Liver (tissue), 8 donors: ENCODE measurements at regions not wholly inside any gene's neighbourhood (a gene's known extent, or its start where the extent isn't known, plus 50 kb on each side); places are given as distances from the start of the nearest gene placed in this dataset.

Experiments
- DNase-seq: peaks from one replicate; pipeline ENCODE4 v3.0.0-alpha.2; 2017; ENCODE audit warnings: low spot score
- H3K27ac ChIP-seq, 2 donors: one replicate each; pipeline ENCODE4 v1.7.0; 2013; ENCODE audit warnings: inconsistent platforms in 2 of 2, low read length in 2 of 2, control low read depth in 1 of 2, low read depth in 1 of 2, mild to moderate bottlenecking in 1 of 2
- H3K27me3 ChIP-seq, 4 donors: one replicate each; pipeline versions ENCODE4 v1.6.1 to v1.7.0; 2013; ENCODE audit warnings: low read length in 3 of 4, inconsistent platforms in 1 of 4, mild to moderate bottlenecking in 1 of 4, moderate library complexity in 1 of 4; ENCODE audit not compliant: control insufficient read depth in 4 of 4, insufficient read depth in 4 of 4
- H3K36me3 ChIP-seq, 4 donors: one replicate each; pipeline versions ENCODE4 v1.6.1 to v1.7.0; 2013; ENCODE audit warnings: low read length in 3 of 4, mild to moderate bottlenecking in 3 of 4, low read depth in 1 of 4, moderate library complexity in 1 of 4; ENCODE audit not compliant: control insufficient read depth in 4 of 4, insufficient read depth in 3 of 4
- H3K4me1 ChIP-seq, 4 donors: one replicate each; pipeline versions ENCODE4 v1.6.1 to v1.7.0; 2013; ENCODE audit warnings: low read length in 3 of 4, mild to moderate bottlenecking in 3 of 4, moderate library complexity in 1 of 4; ENCODE audit not compliant: control insufficient read depth in 4 of 4, insufficient read depth in 4 of 4
- H3K4me3 ChIP-seq, 3 donors: one replicate each; pipeline versions ENCODE4 v1.6.1 to v1.7.0; 2013; ENCODE audit warnings: low read length in 3 of 3, control low read depth in 1 of 3, low read depth in 1 of 3, mild to moderate bottlenecking in 1 of 3
- H3K9ac ChIP-seq, 2 donors: one replicate each; pipeline ENCODE4 v1.7.0; 2013; ENCODE audit warnings: low read length in 2 of 2, mild to moderate bottlenecking in 2 of 2, moderate library complexity in 2 of 2, control low read depth in 1 of 2, low read depth in 1 of 2
- H3K9me3 ChIP-seq, 4 donors: one replicate each; pipeline versions ENCODE4 v1.6.1 to v1.7.0; 2013; ENCODE audit warnings: low read length in 3 of 4; ENCODE audit not compliant: control insufficient read depth in 4 of 4
- EGR1 ChIP-seq, 2 donors: IDR thresholded peaks; 2 replicates each; pipeline ENCODE4 v1.6.1; 2016 to 2018; ENCODE audit warnings: antibody characterized with exemption in 2 of 2, low read depth in 2 of 2
- FOXA1 ChIP-seq: IDR thresholded peaks from 2 replicates; pipeline ENCODE4 v1.6.1; 2016; ENCODE audit warnings: antibody characterized with exemption
- FOXA2 ChIP-seq: IDR thresholded peaks from 2 replicates; pipeline ENCODE4 v1.6.1; 2016; ENCODE audit warnings: antibody characterized with exemption
- GABPA ChIP-seq, 2 donors: IDR thresholded peaks in 1 of 2; conservative IDR thresholded peaks in 1 of 2; 2 replicates each; pipeline ENCODE4 v1.6.1; 2016; ENCODE audit warnings: antibody characterized with exemption in 2 of 2, mild to moderate bottlenecking in 1 of 2, moderate library complexity in 1 of 2
- HNF4A ChIP-seq, 2 donors: conservative IDR thresholded peaks; 2 replicates each; pipeline ENCODE4 v1.6.1; 2016; ENCODE audit warnings: antibody characterized with exemption in 2 of 2, mild to moderate bottlenecking in 2 of 2
- HNF4G ChIP-seq: IDR thresholded peaks from 2 replicates; pipeline ENCODE4 v1.6.1; 2016; ENCODE audit warnings: antibody characterized with exemption
- JUND ChIP-seq, 2 donors: IDR thresholded peaks; 2 replicates each; pipeline ENCODE4 v1.6.1; 2016; ENCODE audit warnings: antibody characterized with exemption in 2 of 2
- NR2F2 ChIP-seq: IDR thresholded peaks from 2 replicates; pipeline ENCODE4 v1.6.1; 2016; ENCODE audit warnings: antibody characterized with exemption
- RAD21 ChIP-seq, 2 donors: IDR thresholded peaks; 2 replicates each; pipeline ENCODE4 v1.6.1; 2016; ENCODE audit warnings: antibody characterized with exemption in 2 of 2, mild to moderate bottlenecking in 2 of 2
- RXRA ChIP-seq, 2 donors: IDR thresholded peaks; 2 replicates each; pipeline ENCODE4 v1.6.1; 2017 to 2018; ENCODE audit warnings: antibody characterized with exemption in 2 of 2, mild to moderate bottlenecking in 1 of 2
- SP1 ChIP-seq: IDR thresholded peaks from 2 replicates; pipeline ENCODE4 v1.6.1; 2018; ENCODE audit warnings: antibody characterized with exemption, mild to moderate bottlenecking
- TAF1 ChIP-seq: conservative IDR thresholded peaks from 2 replicates; pipeline ENCODE4 v1.6.1; 2016; ENCODE audit warnings: antibody characterized with exemption, mild to moderate bottlenecking
- YY1 ChIP-seq: IDR thresholded peaks from 2 replicates; pipeline ENCODE4 v1.6.1; 2016; ENCODE audit warnings: antibody characterized with exemption, mild to moderate bottlenecking
- WGBS: extraction: QIAGEN DNeasy Blood & Tissue Kit; methylation state at CpG from one replicate; pipeline ENCODE4 v1.1.7; 2013; 5-methylcytosine and 5-hydroxymethylcytosine counted together
- TF ChIP-seq, protein P1 (sequence below): IDR thresholded peaks from 2 replicates; pipeline ENCODE4 v1.6.1; 2016; ENCODE audit warnings: antibody characterized with exemption
- TF ChIP-seq, protein P2 (sequence below): IDR thresholded peaks from 2 replicates; pipeline ENCODE4 v1.6.1; 2016; ENCODE audit warnings: antibody characterized with exemption
- TF ChIP-seq, protein P3 (sequence below): IDR thresholded peaks from 2 replicates; pipeline ENCODE4 v1.6.1; 2016; ENCODE audit warnings: antibody characterized with exemption
- TF ChIP-seq, protein P4 (sequence below): fragments of 150-350 bp; IDR thresholded peaks from 2 replicates; pipeline ENCODE4 v1.5.1; 2017; ENCODE audit warnings: improper control_type of control experiment, low read depth, low read length; ENCODE audit not compliant: missing input control
- TF ChIP-seq, protein P5 (sequence below): IDR thresholded peaks from 2 replicates; pipeline ENCODE4 v1.6.1; 2016; ENCODE audit warnings: antibody characterized with exemption, mild to moderate bottlenecking
- donor health status: healthy.
- donor health status: healthy.
- donor health status: healthy.
- donor health status: healthy.
- donor health status: healthy.

DNA sequence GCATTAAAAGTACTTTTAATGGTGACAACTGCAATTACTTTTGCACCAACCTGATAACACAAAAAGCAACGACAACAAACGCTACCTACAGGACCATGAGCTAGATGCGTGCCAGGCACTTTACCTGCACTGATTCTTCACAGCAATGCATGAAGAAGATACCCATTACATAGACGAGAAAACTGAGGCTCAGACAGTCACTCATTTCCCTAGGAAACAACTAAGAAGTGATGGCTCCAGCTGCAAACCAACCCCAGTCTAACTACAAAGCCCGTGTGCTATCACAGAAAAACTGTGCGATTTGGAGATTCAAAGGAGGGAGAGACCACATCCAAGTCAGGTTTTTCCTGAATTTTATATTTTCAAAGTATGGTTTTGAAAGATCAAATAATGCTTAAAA, 80.1 kb upstream of the TP53I11 start:
- no peaks in the 10 kb centered on the region for H3K36me3 ChIP-seq
- TF ChIP-seq, protein P1, sequence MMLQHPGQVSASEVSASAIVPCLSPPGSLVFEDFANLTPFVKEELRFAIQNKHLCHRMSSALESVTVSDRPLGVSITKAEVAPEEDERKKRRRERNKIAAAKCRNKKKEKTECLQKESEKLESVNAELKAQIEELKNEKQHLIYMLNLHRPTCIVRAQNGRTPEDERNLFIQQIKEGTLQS, result no peak
- TF ChIP-seq, protein P2, sequence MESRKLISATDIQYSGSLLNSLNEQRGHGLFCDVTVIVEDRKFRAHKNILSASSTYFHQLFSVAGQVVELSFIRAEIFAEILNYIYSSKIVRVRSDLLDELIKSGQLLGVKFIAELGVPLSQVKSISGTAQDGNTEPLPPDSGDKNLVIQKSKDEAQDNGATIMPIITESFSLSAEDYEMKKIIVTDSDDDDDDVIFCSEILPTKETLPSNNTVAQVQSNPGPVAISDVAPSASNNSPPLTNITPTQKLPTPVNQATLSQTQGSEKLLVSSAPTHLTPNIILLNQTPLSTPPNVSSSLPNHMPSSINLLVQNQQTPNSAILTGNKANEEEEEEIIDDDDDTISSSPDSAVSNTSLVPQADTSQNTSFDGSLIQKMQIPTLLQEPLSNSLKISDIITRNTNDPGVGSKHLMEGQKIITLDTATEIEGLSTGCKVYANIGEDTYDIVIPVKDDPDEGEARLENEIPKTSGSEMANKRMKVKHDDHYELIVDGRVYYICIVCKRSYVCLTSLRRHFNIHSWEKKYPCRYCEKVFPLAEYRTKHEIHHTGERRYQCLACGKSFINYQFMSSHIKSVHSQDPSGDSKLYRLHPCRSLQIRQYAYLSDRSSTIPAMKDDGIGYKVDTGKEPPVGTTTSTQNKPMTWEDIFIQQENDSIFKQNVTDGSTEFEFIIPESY, result no peak
- TF ChIP-seq HNF4G, result no peak
- TF ChIP-seq, protein P3, sequence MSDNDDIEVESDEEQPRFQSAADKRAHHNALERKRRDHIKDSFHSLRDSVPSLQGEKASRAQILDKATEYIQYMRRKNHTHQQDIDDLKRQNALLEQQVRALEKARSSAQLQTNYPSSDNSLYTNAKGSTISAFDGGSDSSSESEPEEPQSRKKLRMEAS, result no peak
- no peak for TF ChIP-seq NR2F2
- TF ChIP-seq EGR1 (IDR thresholded peaks at IDR 0.05; ENCODE audit: low read depth in 2 of 2), result no peak
- TF ChIP-seq FOXA1, result no peak
- TF ChIP-seq, protein P4, sequence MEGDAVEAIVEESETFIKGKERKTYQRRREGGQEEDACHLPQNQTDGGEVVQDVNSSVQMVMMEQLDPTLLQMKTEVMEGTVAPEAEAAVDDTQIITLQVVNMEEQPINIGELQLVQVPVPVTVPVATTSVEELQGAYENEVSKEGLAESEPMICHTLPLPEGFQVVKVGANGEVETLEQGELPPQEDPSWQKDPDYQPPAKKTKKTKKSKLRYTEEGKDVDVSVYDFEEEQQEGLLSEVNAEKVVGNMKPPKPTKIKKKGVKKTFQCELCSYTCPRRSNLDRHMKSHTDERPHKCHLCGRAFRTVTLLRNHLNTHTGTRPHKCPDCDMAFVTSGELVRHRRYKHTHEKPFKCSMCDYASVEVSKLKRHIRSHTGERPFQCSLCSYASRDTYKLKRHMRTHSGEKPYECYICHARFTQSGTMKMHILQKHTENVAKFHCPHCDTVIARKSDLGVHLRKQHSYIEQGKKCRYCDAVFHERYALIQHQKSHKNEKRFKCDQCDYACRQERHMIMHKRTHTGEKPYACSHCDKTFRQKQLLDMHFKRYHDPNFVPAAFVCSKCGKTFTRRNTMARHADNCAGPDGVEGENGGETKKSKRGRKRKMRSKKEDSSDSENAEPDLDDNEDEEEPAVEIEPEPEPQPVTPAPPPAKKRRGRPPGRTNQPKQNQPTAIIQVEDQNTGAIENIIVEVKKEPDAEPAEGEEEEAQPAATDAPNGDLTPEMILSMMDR, result no peak
- no peak for TF ChIP-seq RAD21 (IDR thresholded peaks at IDR 0.05)
- TF ChIP-seq FOXA2, result no peak
- TF ChIP-seq GABPA (IDR thresholded peaks at IDR 0.05 in 1 of 2, conservative IDR thresholded peaks at IDR 0.05 in 1 of 2), result no peak
- TF ChIP-seq, protein P5, sequence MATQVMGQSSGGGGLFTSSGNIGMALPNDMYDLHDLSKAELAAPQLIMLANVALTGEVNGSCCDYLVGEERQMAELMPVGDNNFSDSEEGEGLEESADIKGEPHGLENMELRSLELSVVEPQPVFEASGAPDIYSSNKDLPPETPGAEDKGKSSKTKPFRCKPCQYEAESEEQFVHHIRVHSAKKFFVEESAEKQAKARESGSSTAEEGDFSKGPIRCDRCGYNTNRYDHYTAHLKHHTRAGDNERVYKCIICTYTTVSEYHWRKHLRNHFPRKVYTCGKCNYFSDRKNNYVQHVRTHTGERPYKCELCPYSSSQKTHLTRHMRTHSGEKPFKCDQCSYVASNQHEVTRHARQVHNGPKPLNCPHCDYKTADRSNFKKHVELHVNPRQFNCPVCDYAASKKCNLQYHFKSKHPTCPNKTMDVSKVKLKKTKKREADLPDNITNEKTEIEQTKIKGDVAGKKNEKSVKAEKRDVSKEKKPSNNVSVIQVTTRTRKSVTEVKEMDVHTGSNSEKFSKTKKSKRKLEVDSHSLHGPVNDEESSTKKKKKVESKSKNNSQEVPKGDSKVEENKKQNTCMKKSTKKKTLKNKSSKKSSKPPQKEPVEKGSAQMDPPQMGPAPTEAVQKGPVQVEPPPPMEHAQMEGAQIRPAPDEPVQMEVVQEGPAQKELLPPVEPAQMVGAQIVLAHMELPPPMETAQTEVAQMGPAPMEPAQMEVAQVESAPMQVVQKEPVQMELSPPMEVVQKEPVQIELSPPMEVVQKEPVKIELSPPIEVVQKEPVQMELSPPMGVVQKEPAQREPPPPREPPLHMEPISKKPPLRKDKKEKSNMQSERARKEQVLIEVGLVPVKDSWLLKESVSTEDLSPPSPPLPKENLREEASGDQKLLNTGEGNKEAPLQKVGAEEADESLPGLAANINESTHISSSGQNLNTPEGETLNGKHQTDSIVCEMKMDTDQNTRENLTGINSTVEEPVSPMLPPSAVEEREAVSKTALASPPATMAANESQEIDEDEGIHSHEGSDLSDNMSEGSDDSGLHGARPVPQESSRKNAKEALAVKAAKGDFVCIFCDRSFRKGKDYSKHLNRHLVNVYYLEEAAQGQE, result no peak
- no peak for TF ChIP-seq HNF4A (conservative IDR thresholded peaks at IDR 0.05)
- no peak for TF ChIP-seq YY1
- TF ChIP-seq SP1, result no peak
- no peak for TF ChIP-seq JUND (IDR thresholded peaks at IDR 0.05)
- TF ChIP-seq RXRA (IDR thresholded peaks at IDR 0.05), result no peak
- no peak for TF ChIP-seq TAF1
- no peaks in the 10 kb centered on the region for H3K27me3 ChIP-seq
- no peak for DNase-seq
- no peak overlapping the region for H3K9ac ChIP-seq
- no peaks in the 10 kb centered on the region for H3K9me3 ChIP-seq
- no peak overlapping the region for H3K27ac ChIP-seq
- H3K4me1 ChIP-seq, result no peaks in the 10 kb centered on the region
- 75% methylated on average over 6 of the region's 6 CpGs for whole genome bisulfite sequencing
- no peak overlapping the region for H3K4me3 ChIP-seq
